Activated naive CD4-positive, alpha-beta T cell treated with Interleukin-2 at 50 U/mL for 16 hours (primary cell): ENCODE measurements at regions not wholly inside any gene's neighbourhood (a gene's known extent, or its start where the extent isn't known, plus 50 kb on each side); places are given as distances from the start of the nearest gene placed in this dataset.

Experiments
- DNase-seq: peaks from one replicate; pipeline ENCODE4 v3.0.0-alpha.2; 2020

DNA sequence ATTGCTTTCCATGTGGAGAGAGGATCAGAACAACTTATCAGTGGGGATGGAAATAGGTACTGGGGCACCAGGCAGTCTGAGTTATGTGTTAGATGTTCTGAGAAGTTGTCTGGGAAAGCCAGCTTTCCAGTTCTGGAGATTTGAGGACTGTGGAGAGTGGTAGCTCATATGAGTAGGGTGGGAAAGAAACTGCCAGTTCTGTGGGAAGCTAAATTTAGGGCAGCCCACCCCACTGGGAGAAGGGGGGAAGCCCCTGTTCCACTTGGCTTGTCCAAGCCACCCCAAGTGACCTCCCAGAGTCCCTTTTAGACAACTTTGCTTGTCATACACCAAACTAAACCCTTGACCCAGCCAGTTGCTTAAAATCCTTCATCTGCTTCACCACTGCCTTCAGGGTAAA lies 189.5 kb downstream of the REEP3 start:
- no peak for DNase-seq

DNA sequence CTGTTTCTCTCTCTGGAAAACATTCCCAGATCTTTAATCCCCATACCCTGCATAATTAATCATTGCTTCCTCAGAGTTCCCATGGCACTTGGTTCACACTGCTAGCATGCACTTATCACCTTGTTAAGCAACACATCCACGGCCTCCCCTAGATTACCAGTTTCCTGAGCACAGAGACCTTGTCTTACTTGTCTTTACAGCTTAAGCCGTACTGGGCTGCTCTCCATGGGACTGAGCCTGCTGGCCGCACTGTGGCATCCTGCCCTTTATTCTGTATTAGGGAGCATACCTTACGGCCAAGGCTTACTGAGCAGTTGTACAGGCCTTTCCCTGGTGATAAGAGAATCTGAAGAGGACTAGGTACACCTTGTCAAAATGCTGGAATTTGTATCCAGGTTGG lies 190.2 kb downstream of the REEP3 start:
- DNase-seq: no peak

DNA sequence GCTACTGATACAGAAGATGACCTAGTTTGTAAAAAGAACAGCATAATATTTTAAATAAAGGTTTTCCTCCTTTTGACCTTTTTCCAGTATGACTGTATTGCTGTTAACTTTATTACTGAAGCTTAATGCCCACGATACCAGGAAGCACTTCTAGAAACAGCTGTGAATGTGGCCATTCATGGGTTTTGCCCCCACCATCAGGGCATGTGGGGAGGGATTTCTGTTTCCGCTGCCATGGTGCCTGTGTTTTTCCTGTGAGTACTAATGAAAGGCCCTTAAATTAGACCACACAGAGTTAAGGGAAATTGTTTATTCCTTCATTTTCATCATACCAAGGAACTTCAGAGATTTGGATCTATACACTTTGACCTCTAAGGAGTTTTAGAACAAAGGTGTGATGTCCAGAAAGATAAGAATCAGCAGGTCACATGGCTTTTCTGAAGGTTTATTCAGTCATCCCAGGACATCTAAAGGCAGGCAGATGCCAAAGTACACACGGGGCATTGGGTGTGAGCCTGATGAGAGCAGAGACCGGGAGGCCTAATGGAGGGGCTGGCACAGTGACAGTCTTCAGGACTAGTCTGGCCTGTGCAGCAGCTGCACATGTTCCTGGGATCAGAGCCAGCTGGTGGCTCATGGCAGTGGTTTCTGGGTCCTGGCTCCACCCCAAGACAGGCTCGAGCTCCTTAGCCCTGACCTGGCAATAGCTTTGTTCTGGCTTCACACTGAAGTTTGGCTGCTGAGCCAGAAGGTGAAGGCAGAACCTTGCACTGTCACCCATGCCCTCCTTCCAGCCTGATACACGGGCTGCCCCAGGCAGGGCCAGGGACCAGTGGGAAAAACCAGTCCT lies 190.9 kb downstream of the REEP3 start:
- DNase-seq: no peak

DNA sequence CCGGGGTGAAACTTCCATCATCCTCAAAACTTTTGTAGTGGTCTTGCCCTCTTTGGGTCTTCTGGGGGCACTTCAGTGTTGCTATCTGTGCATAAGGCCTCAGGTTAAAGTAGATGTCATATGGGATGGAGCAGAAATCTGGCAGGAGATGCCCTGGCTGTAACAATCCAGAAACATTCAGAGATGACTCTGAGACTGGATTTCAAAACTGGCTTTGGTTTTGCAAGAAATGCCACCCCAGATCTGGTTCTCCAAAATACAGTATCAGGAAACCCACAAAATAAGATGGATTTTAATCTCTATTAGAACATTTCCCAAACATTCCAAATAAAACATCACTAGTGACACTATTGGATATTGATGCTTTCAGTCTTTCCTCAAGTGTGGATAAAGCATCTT lies 191.5 kb downstream of the REEP3 start:
- DNase-seq: no peak

DNA sequence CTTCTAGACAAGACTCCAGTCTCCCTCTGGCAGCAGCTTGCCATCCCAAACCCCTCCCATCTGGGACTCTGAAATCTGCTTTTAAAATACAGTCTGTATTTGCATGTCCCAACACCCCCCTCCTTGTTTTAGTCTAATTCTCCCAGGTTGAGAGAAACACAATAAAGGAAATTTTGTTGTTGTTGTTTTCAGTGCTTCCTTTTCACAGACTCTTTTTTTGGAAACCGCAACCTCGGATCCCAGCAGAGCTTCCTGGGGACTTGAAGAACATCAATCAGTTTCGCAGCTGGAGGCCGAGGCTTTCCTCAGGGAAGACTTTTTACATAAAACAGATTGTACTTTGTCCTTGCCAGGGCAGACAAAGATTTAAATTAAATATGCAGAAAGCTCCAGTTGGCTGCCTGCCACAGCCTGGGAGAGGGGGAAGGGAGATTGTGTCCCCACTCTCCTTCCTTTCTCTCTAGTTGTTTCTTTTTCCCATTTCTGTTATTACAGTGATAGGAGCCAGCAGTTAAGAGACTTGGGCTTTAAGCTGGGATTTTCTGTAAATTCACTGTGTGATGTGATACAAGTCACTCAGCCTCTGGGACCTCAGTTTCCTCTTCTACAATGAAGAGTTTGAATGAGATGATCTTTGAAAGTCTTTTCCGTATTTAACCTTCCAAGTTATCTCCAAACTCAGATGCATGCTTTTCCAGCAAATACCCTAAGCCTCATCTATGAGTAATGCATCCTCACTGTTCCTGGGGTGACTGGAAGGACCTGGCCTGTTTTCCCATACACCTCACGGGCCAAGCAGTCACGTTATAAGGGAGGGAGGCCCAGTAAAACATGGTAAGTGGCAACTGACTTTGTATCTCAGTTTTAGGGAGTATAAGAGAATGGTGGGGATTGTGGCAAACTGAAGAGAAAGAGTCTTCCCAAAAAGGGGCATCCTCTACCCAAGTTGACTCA lies 192.3 kb downstream of the REEP3 start:
- DNase-seq: no peak

GRCh38 chr10:63716016-63716580 lies 194.9 kb downstream of the REEP3 start:
- no peak for DNase-seq

DNA sequence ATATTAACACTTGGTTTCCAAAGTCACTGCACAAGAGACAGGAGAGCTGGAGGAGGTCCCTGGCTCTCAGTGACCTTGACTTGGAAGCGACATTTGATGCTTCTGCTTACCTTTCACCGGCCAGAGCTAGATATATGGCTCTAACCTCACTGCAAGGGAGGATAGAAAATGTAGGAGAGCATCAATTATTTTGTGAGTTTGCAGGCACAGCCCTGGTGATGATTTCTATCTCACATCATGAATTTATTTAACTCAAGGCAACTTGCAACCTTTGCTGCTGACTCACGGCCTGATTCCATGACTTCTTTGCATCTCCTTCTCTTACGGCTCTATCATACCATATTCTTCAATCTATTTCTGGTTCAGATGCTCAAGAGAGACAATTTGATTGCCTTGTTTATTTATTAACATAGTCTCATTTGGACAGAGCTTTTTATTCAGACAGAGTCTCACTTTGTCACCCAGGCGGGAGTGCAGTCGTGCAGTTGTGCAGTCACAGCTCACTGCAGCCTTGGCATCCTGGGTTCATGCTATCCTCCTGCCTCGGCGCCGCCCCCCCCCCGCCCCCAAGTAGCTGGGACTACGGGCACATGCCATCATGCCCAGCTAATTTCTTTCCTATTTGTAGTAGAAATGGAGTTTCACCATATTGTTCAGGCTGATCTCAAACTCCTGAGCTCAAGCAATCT lies 196.0 kb downstream of the REEP3 start:
- no peak for DNase-seq

- DNase-seq: no peak
Measured at GRCh38 chr10:63718006-63718405, 196.8 kb downstream of the REEP3 start.

DNA sequence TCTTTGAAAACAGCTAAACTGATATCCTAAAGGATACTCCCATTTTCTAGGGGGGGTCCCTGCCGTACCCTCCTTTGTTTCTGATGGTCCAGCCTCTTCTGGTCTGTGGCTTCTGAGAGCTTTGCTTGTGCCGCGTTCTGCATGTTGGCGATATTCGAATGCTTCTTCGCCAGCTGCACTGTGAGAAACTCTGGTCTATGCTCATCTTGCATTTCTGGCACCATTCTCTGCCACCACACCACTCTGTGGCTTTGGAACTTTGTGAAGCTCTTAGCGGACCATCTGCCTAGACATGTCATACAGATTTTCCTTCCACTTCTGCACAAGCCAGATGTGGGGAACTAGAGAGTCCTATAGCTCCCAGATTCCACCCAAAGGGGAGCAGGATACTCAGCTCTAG lies 197.2 kb downstream of the REEP3 start:
- DNase-seq: no peak

DNA sequence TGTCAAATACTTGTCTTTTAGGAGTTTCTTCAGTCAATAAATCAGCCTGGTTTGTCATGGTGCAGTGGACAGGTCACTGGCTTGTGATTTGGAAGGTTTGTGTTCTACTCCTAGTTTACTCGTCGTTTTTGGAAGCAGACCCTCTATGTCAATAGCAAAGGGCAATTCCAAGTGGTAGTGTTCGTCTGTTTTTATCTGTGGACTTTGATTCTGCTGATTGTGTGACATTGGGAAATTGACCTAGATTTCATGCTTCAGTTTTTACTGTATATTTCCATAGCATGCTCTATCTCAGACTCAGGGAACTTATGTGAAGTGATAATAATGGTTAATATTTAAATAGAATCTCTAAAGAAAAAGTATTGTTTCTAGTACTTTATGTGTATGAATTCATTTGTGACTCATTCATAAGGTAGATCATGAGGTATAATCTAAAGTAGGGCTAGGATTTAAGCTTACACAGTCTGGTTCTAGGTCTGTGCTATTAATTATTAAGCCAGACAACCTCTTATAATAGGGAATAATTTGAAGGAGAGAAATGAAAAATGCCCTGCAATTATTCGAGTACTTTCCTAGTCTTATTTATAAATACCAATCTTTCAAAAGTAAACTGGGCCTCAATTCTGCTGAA lies 198.1 kb downstream of the REEP3 start:
- DNase-seq: no peak

DNA sequence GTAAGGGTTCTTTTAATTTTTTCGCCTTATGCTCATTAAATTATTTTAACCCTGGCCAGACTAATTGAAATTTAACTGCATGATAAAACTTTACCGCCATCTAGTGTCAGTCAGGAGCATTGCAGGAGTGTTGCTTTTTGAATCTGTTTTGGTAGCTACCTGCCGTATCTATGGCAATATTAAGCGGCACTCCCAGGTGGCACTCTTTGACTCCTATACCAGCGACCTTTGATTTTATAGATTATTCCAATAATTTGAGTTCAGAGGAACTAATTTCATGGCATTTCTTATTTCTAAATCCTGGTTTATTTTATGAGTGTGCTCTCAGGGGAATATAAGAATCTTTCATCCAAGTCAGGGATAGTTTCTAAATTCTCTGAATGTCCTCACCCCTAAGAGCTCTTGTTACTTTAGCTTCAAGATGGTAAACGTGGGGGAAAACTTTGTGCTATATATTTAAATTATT lies 198.9 kb downstream of the REEP3 start:
- DNase-seq: peak; percentile 44

DNA sequence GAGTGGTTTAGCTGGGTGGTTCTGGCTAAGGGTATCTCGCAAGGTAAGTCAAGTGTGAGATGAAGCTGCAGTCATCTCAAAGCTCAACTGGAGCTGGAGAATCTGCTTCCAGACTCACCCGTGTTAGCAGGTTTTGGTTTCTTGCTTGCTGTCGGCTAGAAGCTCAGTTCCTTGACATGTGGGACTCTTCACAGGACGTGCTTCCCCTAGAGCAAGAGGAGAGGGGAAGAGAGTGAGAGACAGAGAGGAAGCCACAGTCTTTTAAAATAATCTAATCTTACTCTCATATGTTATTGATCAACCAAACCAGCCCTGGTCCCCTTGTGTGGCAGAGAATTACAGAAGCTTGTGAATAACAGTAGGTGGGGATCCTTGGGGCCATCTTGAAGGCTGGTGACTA lies 199.5 kb downstream of the REEP3 start:
- DNase-seq: no peak

- DNase-seq: no peak
Measured at GRCh38 chr10:63722537-63722936, 201.3 kb downstream of the REEP3 start.

DNA sequence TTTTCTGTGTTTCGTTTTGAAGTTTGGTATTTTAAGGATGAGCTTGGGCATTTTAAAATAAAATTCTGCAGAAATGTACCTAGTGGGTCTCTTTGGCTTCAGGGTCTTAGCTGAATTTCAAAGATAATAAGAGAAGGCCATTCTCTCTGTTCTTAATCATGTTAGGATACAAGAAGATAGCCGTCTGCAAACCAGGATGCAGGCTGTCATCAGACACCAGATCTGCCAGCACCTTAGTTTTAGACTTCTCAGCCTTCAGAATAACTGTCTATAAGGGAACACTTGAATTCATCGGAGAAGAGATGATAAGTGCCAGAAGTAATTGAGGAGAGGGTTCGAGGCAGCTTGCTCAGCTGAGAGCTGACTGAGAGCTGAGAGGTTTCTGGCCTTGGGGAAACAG lies 202.1 kb downstream of the REEP3 start:
- DNase-seq: no peak

GRCh38 chr10:63723741-63724140 lies 202.5 kb downstream of the REEP3 start:
- no peak for DNase-seq

- DNase-seq: no peak
Measured at GRCh38 chr10:63724922-63725321, 203.7 kb downstream of the REEP3 start.

- no peak for DNase-seq
Measured at GRCh38 chr10:63726867-63727266, 205.7 kb downstream of the REEP3 start.

DNA sequence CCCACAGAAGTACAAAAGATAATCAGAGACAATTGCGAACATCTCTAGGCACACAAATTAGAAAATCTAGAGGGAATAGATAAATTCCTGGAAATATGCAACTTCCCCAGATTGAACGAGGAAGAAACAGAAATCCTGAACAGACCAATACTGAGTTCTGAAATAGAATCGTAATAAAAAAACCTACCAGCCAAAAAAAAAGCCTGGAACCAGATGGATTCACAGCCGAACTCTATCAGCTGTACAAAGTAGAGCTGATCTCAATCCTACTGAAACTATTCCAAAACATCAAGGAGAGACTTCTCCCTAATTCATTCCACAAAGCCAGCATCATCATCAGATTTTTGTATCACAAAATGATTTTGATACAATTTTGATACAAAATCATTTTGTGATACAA lies 206.4 kb downstream of the REEP3 start:
- DNase-seq: no peak

DNA sequence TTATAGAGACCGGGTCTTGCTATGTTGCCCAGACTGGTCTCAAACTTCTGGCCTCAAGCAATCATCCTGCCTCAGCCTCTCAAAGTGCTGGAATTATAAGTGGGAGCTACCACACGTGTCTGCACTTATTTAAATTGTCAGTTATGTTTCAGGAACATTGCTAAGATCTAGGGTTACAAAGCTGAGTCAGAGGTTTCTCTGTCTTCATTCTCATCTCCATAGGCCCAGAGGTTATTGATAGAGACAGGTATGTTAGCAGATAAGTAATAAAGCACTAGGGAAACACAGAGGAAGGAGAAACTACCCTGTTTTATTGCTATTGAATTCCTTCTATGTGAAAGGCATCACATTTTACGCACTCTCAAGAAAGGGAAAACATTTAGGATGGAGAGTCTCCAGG lies 214.1 kb downstream of the REEP3 start:
- no peak for DNase-seq

DNA sequence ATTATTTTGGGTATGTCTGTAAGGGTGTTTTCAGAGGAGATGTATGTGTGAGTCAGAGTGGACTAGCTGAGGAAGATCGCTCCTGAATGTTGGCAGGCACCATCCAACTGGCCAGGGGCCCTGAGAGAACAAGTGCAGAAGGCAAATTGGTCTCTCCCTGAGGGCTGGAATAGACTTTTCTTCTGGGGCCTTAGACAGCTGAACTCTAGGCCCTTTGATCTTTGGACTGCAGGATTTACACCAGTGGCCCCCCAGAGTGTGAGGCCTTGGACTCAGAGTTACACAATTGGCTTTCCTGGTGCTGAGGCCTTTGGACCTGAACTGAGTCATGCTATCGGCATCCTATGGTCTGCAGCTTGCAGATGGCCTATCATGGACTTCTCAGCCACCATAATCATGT lies 217.2 kb downstream of the REEP3 start:
- no peak for DNase-seq

GRCh38 chr10:63744060-63744941 lies 223.1 kb downstream of the REEP3 start:
- no peak for DNase-seq
